Heart left ventricle (tissue), 16 donors: ENCODE measurements at regions not wholly inside any gene's neighbourhood (a gene's known extent, or its start where the extent isn't known, plus 50 kb on each side); places are given as distances from the start of the nearest gene placed in this dataset.

ENCODE experiments used
- ATAC-seq, 4 donors: fragments of 200-7000 bp; cut with Tn5 transposase; one replicate each; pipeline ENCODE4 v1.9.1; 2020 to 2022; ENCODE audit warnings: moderate library complexity in 4 of 4, mild to moderate bottlenecking in 3 of 4, moderate number of reproducible peaks in 1 of 4
- DNase-seq, 5 donors: peaks; one replicate each; pipeline ENCODE4 v3.0.0-alpha.2; 2020
- H3K27ac ChIP-seq, 12 donors: fragments of 200-600 bp; sonication (generic) in 4 of 12; one replicate each; pipeline versions ENCODE4 v1.5.0 to v1.8.0; 2016 to 2022; ENCODE audit warnings: mild to moderate bottlenecking in 2 of 12
- H3K27me3 ChIP-seq, 9 donors: fragments of 200-600 bp; sonication (generic) in 2 of 9; one replicate each; pipeline versions ENCODE4 v1.5.1 to v1.8.0; 2016 to 2022; ENCODE audit warnings: mild to moderate bottlenecking in 3 of 9
- H3K36me3 ChIP-seq, 9 donors: fragments of 200-600 bp; sonication (generic) in 2 of 9; one replicate each; pipeline versions ENCODE4 v1.5.0 to v1.8.0; 2018 to 2022; ENCODE audit warnings: mild to moderate bottlenecking in 2 of 9
- H3K4me1 ChIP-seq, 12 donors: fragments of 200-600 bp; sonication (generic) in 4 of 12; one replicate each; pipeline versions ENCODE4 v1.5.0 to v1.8.0; 2016 to 2022; ENCODE audit warnings: mild to moderate bottlenecking in 3 of 12
- H3K4me3 ChIP-seq, 12 donors: fragments of 200-600 bp; sonication (generic) in 4 of 12; one replicate each; pipeline versions ENCODE4 v1.5.0 to v1.8.0; 2017 to 2022; ENCODE audit warnings: mild to moderate bottlenecking in 9 of 12, moderate library complexity in 4 of 12
- H3K9me3 ChIP-seq, 12 donors: fragments of 200-600 bp; sonication (generic) in 4 of 12; one replicate each; pipeline versions ENCODE4 v1.5.0 to v1.8.0; 2016 to 2022; ENCODE audit warnings: mild to moderate bottlenecking in 1 of 12
- POLR2A ChIP-seq, 2 donors: fragments of 450-650 bp; IDR thresholded peaks; one replicate each; pipeline ENCODE4 v1.6.1; 2017; ENCODE audit warnings: antibody characterized with exemption in 2 of 2, mild to moderate bottlenecking in 2 of 2, moderate library complexity in 2 of 2
- WGBS, 4 donors: extraction: QIAGEN DNeasy Blood & Tissue Kit in 2 of 4; methylation state at CpG; one replicate each; pipeline versions ENCODE4 v1.1.5 to v1.1.7; 2013 to 2018; 5-methylcytosine and 5-hydroxymethylcytosine counted together
- intact Hi-C, 10 donors: fragments of 100-400 bp; cut with DNase I; formaldehyde crosslinking; loops; one replicate each; pipeline versions ENCODE4 v1.11.1 to v1.14.2; 2022
- TF ChIP-seq, protein P1 (sequence below), 12 donors: fragments of 200-600 bp; sonication (generic) in 4 of 12; IDR thresholded peaks; one replicate each; pipeline versions ENCODE4 v1.5.0 to v1.8.0; 2018 to 2022; ENCODE audit warnings: antibody characterized with exemption in 12 of 12, mild to moderate bottlenecking in 5 of 12
- donor health status: ischemic (EF 13 %, LVEDD 7.1; RV severe dilation, severe dysfunction).
- donor health status: healthy with polysubstance abuse.
- donor health status: DM: no; HTN: yes; CAD: no.
- donor health status: DM: no; HTN: no; CAD: no.
- donor health status: ischemic (EF 25% LVEDD 6.9; RV normal size, moderate dysfunction).
- donor health status: ischemic (EF 25% LVEDD 5.7; RV mildly dilated, moderate dysfunction).
- donor health status: healthy.
- donor health status: DM: yes; HTN: yes; CAD: no.
- donor health status: ischemic (EF 35%, LVEDD 5.7; RV mildly dilated, moderate dysfunction).
- donor health status: nonischemic (EF 11% LVEDD 7.7; RV severe dilation, severe dysfunction).
- donor health status: DM: yes; HTN: yes; CAD: no.
- donor health status: PGD.
- donor health status: ischemic (EF 29% LVEDD 5.4; RV normal size, mild dysfunction).
- donor health status: nonischemic (EF 23%, LVEDD 6.1; RV moderate dilation, normal function).

DNA sequence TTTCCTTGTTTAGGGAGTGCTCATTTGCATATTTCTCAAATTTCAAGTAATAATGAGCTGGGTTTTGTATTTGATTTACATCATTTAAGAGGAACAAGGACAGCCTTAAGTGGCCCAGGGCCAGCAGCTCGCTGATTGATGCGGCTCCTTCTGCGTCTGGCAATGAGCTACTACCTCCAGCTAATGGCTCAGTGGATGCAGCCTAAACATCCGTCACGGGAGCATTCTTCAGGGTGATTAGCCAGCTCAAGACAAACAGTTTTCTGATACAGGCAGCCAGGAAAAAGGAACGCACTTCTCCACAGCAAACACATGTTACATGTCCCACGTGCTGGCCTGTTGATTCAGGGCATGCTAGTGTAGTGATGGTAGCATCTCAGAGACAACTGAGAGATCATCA lies 169.3 kb upstream of the TCERG1L start:
- H3K9me3 ChIP-seq, result no peaks in the 10 kb centered on the region
- intact Hi-C loops, result no loop called here
- H3K27ac ChIP-seq, result no peak overlapping the region
- no peak overlapping the region for H3K4me3 ChIP-seq
- no peak for ATAC-seq
- DNase-seq, result no peak
- no peaks in the 10 kb centered on the region for H3K36me3 ChIP-seq
- TF ChIP-seq, protein P1, sequence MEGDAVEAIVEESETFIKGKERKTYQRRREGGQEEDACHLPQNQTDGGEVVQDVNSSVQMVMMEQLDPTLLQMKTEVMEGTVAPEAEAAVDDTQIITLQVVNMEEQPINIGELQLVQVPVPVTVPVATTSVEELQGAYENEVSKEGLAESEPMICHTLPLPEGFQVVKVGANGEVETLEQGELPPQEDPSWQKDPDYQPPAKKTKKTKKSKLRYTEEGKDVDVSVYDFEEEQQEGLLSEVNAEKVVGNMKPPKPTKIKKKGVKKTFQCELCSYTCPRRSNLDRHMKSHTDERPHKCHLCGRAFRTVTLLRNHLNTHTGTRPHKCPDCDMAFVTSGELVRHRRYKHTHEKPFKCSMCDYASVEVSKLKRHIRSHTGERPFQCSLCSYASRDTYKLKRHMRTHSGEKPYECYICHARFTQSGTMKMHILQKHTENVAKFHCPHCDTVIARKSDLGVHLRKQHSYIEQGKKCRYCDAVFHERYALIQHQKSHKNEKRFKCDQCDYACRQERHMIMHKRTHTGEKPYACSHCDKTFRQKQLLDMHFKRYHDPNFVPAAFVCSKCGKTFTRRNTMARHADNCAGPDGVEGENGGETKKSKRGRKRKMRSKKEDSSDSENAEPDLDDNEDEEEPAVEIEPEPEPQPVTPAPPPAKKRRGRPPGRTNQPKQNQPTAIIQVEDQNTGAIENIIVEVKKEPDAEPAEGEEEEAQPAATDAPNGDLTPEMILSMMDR (IDR thresholded peaks at IDR 0.05), result no peak
- TF ChIP-seq POLR2A (IDR thresholded peaks at IDR 0.05), result no peak
- peaks cover 0 to 15% (median 0%) of the 10 kb centered on the region in 9 donors for H3K27me3 ChIP-seq
- no peaks in the 10 kb centered on the region for H3K4me1 ChIP-seq
- WGBS, 4 donors, result 47 to 59% (median 51%) methylated on average over 7 of the region's 7 CpGs

DNA sequence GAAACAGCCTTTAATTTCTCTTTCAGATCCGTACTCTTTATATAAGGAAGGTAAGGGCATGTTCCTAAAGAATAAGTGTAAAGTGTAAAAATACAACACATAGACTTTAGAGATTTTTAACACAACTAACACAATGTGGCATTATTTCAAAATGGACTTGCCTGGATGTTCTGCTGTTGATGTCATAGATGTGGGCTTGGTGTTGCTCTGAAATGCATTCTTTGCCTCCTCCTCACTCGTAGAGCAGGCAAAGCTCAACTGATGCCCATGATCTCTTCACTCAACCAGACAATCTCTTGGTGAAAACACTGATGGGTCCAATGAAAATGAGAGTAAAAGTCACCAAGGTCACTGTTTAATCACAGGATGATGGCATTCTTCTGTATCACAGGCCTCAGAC lies 174.2 kb upstream of the TCERG1L start:
- Histone ChIP-seq H3K36me3 (no peaks in the 10 kb centered on the region), H3K4me1 (no peaks in the 10 kb centered on the region), H3K9me3 (no peaks in the 10 kb centered on the region), H3K4me3 (no peak overlapping the region), H3K27ac (no peak overlapping the region), H3K27me3 (peaks cover 0 to 2% (median 0%) of the 10 kb centered on the region in 9 donors)
- intact Hi-C loops, result no loop called here
- 52 to 68% (median 56%) methylated on average over 2 of the region's 2 CpGs for WGBS, 4 donors
- DNase-seq (no peak), ATAC-seq (no peak)
- TF ChIP-seq POLR2A (IDR thresholded peaks at IDR 0.05), result no peak
- TF ChIP-seq, protein P1 (IDR thresholded peaks at IDR 0.05), result no peak

DNA sequence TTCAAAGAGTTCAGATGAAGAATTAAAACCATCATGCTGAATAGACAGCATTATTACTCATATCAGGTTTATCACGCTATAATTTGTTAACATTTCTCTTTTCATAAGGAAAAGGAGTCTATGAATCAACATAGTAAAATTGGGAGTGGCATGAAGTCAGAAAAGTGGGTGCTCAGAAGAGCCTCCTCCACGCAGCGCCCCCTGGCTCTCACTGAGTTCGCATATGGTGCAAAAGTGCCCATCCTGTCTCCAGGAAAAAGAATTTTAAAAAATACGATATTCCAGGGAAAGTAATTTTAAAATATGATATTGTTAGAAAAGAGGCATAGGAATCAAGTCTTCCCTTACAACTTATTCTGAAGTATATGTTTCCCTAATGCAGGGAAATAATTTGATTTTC lies 176.3 kb upstream of the TCERG1L start:
- Histone ChIP-seq H3K4me3 (no peak overlapping the region), H3K27me3 (no peaks in the 10 kb centered on the region), H3K4me1 (no peaks in the 10 kb centered on the region), H3K36me3 (no peaks in the 10 kb centered on the region), H3K9me3 (no peaks in the 10 kb centered on the region), H3K27ac (no peak overlapping the region)
- intact Hi-C loops, result no loop called here
- DNase-seq (no peak), ATAC-seq (no peak)
- WGBS, 4 donors, result 76 to 81% (median 80%) methylated on average over 5 of the region's 5 CpGs
- TF ChIP-seq POLR2A (IDR thresholded peaks at IDR 0.05), result no peak
- TF ChIP-seq, protein P1 (IDR thresholded peaks at IDR 0.05), result no peak

DNA sequence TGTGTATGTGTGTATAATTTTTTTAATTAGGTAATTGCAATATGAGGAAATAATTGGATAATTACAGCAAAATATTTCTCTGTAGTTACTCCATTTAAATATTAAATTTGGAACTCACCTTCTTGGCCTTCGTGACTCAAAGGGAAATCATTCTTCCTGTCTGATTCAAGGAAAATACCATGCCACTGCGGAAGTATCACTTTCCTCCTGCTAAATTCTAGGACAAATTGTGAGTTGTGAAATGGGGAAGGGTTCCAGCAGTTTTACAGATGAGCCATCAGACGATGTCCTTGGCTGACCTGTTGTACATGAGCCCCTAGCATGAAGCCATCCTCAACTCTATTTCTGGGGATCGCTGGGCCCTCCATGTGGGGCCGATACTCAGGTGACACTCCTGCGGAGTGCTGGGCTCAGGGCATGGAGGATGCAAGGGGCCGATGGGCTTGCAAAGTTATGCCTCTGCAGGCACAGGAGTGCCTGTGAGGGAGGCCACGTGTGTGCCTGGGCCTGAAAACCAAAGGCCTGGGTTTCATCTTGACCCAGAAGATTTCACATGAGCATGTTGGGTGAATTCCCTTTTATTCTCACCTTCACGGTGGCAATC lies 179.6 kb upstream of the TCERG1L start:
- H3K27me3 ChIP-seq, result no peaks in the 10 kb centered on the region
- intact Hi-C loops, result no loop called here
- H3K27ac ChIP-seq, result no peak overlapping the region
- no peaks in the 10 kb centered on the region for H3K36me3 ChIP-seq
- 66 to 81% (median 74%) methylated on average over 5 to 9 of the region's 9 CpGs for WGBS, 4 donors
- H3K9me3 ChIP-seq, result no peaks in the 10 kb centered on the region
- ATAC-seq, result no peak
- no peak for DNase-seq
- H3K4me3 ChIP-seq, result no peak overlapping the region
- TF ChIP-seq, protein P1 (IDR thresholded peaks at IDR 0.05), result no peak
- no peak for TF ChIP-seq POLR2A (IDR thresholded peaks at IDR 0.05)
- no peaks in the 10 kb centered on the region for H3K4me1 ChIP-seq
